ENCODE measurements at regions not wholly inside any gene's neighbourhood (a gene's known extent, or its start where the extent isn't known, plus 50 kb on each side); places are given as distances from the start of the nearest gene placed in this dataset.

- TF ChIP-seq CTCF (conservative IDR thresholded peaks at IDR 0.05; ENCODE audit: low read length) (no peak), EZH2phosphoT487 (IDR thresholded peaks at IDR 0.05; ENCODE audit: borderline replicate concordance) (no peak)
Measured at GRCh38 chr3:76171647-76172046, 386.3 kb upstream of the ZNF717 start.

All from Loucy (cell line).